K562 (cell line): ENCODE measurements at regions not wholly inside any gene's neighbourhood (a gene's known extent, or its start where the extent isn't known, plus 50 kb on each side); places are given as distances from the start of the nearest gene placed in this dataset.

Source experiments
- ATAC-seq: fragments of 200-7000 bp; cut with Tn5 transposase; 3 replicates; pipeline ENCODE4 v1.9.1; 2020; ENCODE audit warnings: moderate library complexity
- BruUV-seq: library from RNA; stranded (reverse); fragments of 400-500 nt; replicated peaks from 2 replicates; lab custom pipeline; 2021; lab: Mats Ljungman, UMichigan
- CTCF ChIA-PET: fragments of 300-600 bp; formaldehyde crosslinking; extraction: SDS; loops from one replicate; lab custom pipeline; 2021; ENCODE audit warnings: low intra/inter-chr PET ratio; lab: Yijun Ruan, JAX
- POLR2A ChIA-PET: fragments of 300-600, 350-650 bp; sonication (Branson Sonifier 250); formaldehyde crosslinking; extraction: SDS; loops from one replicate; lab custom pipeline; 2021; ENCODE audit warnings: antibody characterized with exemption, inconsistent platforms; lab: Yijun Ruan, JAX
- DNase-seq, 4 experiments: peaks; one replicate each; pipeline versions ENCODE4 v3.0.0 to v3.0.0-alpha.2; 2011 to 2018; ENCODE audit warnings: low spot score in 3 of 4, mixed read lengths in 3 of 4; ENCODE audit errors: extremely low read depth in 1 of 4
- FAIRE-seq: peaks from 2 replicates; lab custom pipeline; 2011; peaks lifted over from hg19 to GRCh38; lab: Jason Lieb, UNC
- H2AFZ ChIP-seq: 2 replicates; pipeline ENCODE4 v1.6.0; 2011; ENCODE audit warnings: low read depth, low read length, control low read depth, inconsistent platforms
- H3K27ac ChIP-seq: fragments of 200-600 bp; 3 replicates; pipeline ENCODE4 v1.8.0; 2011; ENCODE audit warnings: low read depth, mild to moderate bottlenecking, control low read depth, inconsistent platforms, low read length, moderate library complexity, mixed read lengths; ENCODE audit errors: extremely low read depth
- H3K27me3 ChIP-seq, 2 experiments: fragments of 300-600 bp in 1 of 2; 2 replicates in 1 of 2; 3 replicates in 1 of 2; pipeline versions ENCODE4 v1.6.0 to v1.8.0; 2011; ENCODE audit warnings: inconsistent platforms in 2 of 2, low read length in 2 of 2, mild to moderate bottlenecking in 1 of 2, mixed read lengths in 1 of 2, moderate library complexity in 1 of 2; ENCODE audit not compliant: control insufficient read depth in 2 of 2, insufficient read depth in 2 of 2
- H3K36me3 ChIP-seq: fragments of 300-600 bp; 3 replicates; pipeline ENCODE4 v1.8.0; 2011; ENCODE audit warnings: mild to moderate bottlenecking, low read length, inconsistent platforms; ENCODE audit not compliant: control insufficient read depth, insufficient read depth
- H3K4me1 ChIP-seq, 2 experiments: fragments of 200-600 bp in 1 of 2; replicated peaks in 1 of 2; 2 replicates in 1 of 2; 3 replicates in 1 of 2; pipeline versions ENCODE4 v1.5.1 to v1.8.0; 2011; ENCODE audit warnings: inconsistent platforms in 2 of 2, low read length in 2 of 2, mild to moderate bottlenecking in 1 of 2, mixed read lengths in 1 of 2, moderate library complexity in 1 of 2; ENCODE audit not compliant: control insufficient read depth in 2 of 2, insufficient read depth in 2 of 2
- H3K4me2 ChIP-seq: 2 replicates; pipeline ENCODE4 v1.6.1; 2011; ENCODE audit warnings: low read length, control low read depth, inconsistent platforms, mixed read lengths; ENCODE audit not compliant: insufficient read depth
- H3K4me3 ChIP-seq: fragments of 200-600 bp; sonication (generic), shearing (Covaris generic); 2 replicates; pipeline ENCODE4 v1.5.1; 2016; ENCODE audit warnings: control low read depth, inconsistent platforms
- H3K79me2 ChIP-seq: fragments of 200-600 bp; 3 replicates; pipeline ENCODE4 v1.8.0; 2011; ENCODE audit warnings: low read length, inconsistent platforms; ENCODE audit not compliant: control insufficient read depth, insufficient read depth
- H3K9ac ChIP-seq, 2 experiments: 2 replicates each; pipeline versions ENCODE4 v1.6.0 to v1.6.1; 2011; ENCODE audit warnings: low read depth in 2 of 2, low read length in 2 of 2, control low read depth in 1 of 2, inconsistent platforms in 1 of 2, mild to moderate bottlenecking in 1 of 2, mixed read lengths in 1 of 2; ENCODE audit not compliant: insufficient read depth in 1 of 2
- H3K9me1 ChIP-seq: one replicate; pipeline ENCODE4 v1.6.0; 2011; ENCODE audit warnings: inconsistent platforms, mild to moderate bottlenecking, low read length, moderate library complexity; ENCODE audit not compliant: control insufficient read depth, insufficient read depth
- H3K9me3 ChIP-seq: replicated peaks from 2 replicates; pipeline ENCODE4 v1.5.1; 2011; ENCODE audit warnings: low read depth, low read length, inconsistent platforms; ENCODE audit not compliant: control insufficient read depth, insufficient read depth
- H4K20me1 ChIP-seq: replicated peaks from 2 replicates; pipeline ENCODE4 v1.6.1; 2011; ENCODE audit warnings: low read length, inconsistent platforms, mixed read lengths; ENCODE audit not compliant: control insufficient read depth, insufficient read depth
- BMI1 ChIP-seq: fragments of 150-350 bp; IDR thresholded peaks from 2 replicates; pipeline ENCODE4 v1.6.1; 2014; ENCODE audit warnings: low read length
- CBFB ChIP-seq: sonication (generic); formaldehyde crosslinking; IDR thresholded peaks from 2 replicates; pipeline ENCODE4 v1.4.0; 2020; ENCODE audit warnings: mild to moderate bottlenecking, missing genetic modification reagents
- CBX5 ChIP-seq: IDR thresholded peaks from 2 replicates; pipeline ENCODE4 v1.6.1; 2014; ENCODE audit warnings: low read depth, borderline replicate concordance
- FOXJ3 ChIP-seq: sonication (generic); formaldehyde crosslinking; IDR thresholded peaks from 2 replicates; pipeline ENCODE4 v1.4.0; 2020; ENCODE audit warnings: mild to moderate bottlenecking, missing genetic modification reagents
- GABPA ChIP-seq: fragments of 200-800 bp; sonication (Bioruptor generic); conservative IDR thresholded peaks from 2 replicates; pipeline ENCODE4 v1.6.1; 2016; ENCODE audit warnings: low read depth, missing genetic modification characterization, missing compliant biosample characterization
- GTF2E2 ChIP-seq: fragments of 200-800 bp; sonication (Bioruptor generic); IDR thresholded peaks from 2 replicates; pipeline ENCODE4 v1.6.1; 2016; ENCODE audit warnings: missing genetic modification characterization, missing compliant biosample characterization
- JUN ChIP-seq, 2 experiments: sonication (generic) in 1 of 2; formaldehyde crosslinking in 1 of 2; IDR thresholded peaks; 2 replicates each; pipeline versions ENCODE4 v1.6.1 to v1.8.0; 2012 to 2022; ENCODE audit warnings: borderline replicate concordance in 2 of 2, mild to moderate bottlenecking in 2 of 2, improper control_type of control experiment in 1 of 2, low read depth in 1 of 2, low read length in 1 of 2, missing genetic modification reagents in 1 of 2
- MEF2D ChIP-seq: conservative IDR thresholded peaks from 2 replicates; pipeline ENCODE4 v1.6.1; 2016; ENCODE audit warnings: low read depth, missing genetic modification characterization, missing compliant biosample characterization
- MTA2 ChIP-seq: fragments of 450-650 bp; IDR thresholded peaks from 2 replicates; pipeline ENCODE4 v1.6.1; 2016; ENCODE audit warnings: low read depth
- NBN ChIP-seq: fragments of 450-650 bp; IDR thresholded peaks from 2 replicates; pipeline ENCODE4 v1.6.1; 2016; ENCODE audit warnings: low read depth, mild to moderate bottlenecking
- NR2C2 ChIP-seq, 2 experiments: fragments of 200-800 bp in 1 of 2; sonication (Bioruptor generic) in 1 of 2; sonication (generic) in 1 of 2; formaldehyde crosslinking in 1 of 2; IDR thresholded peaks; 2 replicates each; pipeline versions ENCODE4 v1.6.1 to v1.8.0; 2016 to 2022; ENCODE audit warnings: mild to moderate bottlenecking in 1 of 2, missing compliant biosample characterization in 1 of 2, missing genetic modification characterization in 1 of 2, missing genetic modification reagents in 1 of 2
- ZBTB7A ChIP-seq: IDR thresholded peaks from 2 replicates; pipeline ENCODE4 v1.6.1; 2011; ENCODE audit warnings: low read depth, mild to moderate bottlenecking, low read length, moderate library complexity, borderline replicate concordance; ENCODE audit not compliant: control insufficient read depth
- ZNF146 ChIP-seq: IDR thresholded peaks from one replicate; pipeline ENCODE4 v1.6.1; 2018; ENCODE audit warnings: missing compliant biosample characterization; ENCODE audit not compliant: unreplicated experiment
- WGBS: fragments of 100-300 bp; shearing (Covaris generic); methylation state at CpG from one replicate; pipeline ENCODE4 v1.1.6; 2016; ENCODE audit warnings: low coverage, mixed read lengths; ENCODE audit not compliant: insufficient coverage; ENCODE audit errors: missing lambda C conversion rate; 5-methylcytosine and 5-hydroxymethylcytosine counted together
- in situ Hi-C: fragments of 300-500 bp; cut with MboI; formaldehyde crosslinking; loops from 4 replicates; pipeline ENCODE4 v1.15.0; 2018; ENCODE audit warnings: inconsistent platforms, mixed read lengths
- intact Hi-C: fragments of 100-400 bp; cut with micrococcal nuclease; formaldehyde crosslinking; loops from 2 replicates; pipeline ENCODE4 v1.14.2; 2022
- TF ChIP-seq, protein P1 (sequence below): fragments of 450-650 bp; formaldehyde crosslinking; IDR thresholded peaks from 2 replicates; pipeline ENCODE4 v1.4.0; 2020; ENCODE audit warnings: mild to moderate bottlenecking, moderate library complexity
- TF ChIP-seq, protein P2 (sequence below): fragments of 150-350 bp; conservative IDR thresholded peaks from 2 replicates; pipeline ENCODE4 v1.6.1; 2014; ENCODE audit warnings: low read length
- TF ChIP-seq, protein P3 (sequence below): fragments of 250-450 bp; sonication (Bioruptor Pico); IDR thresholded peaks from 2 replicates; pipeline ENCODE4 v1.8.0; 2021; ENCODE audit warnings: mild to moderate bottlenecking, moderate library complexity

DNA sequence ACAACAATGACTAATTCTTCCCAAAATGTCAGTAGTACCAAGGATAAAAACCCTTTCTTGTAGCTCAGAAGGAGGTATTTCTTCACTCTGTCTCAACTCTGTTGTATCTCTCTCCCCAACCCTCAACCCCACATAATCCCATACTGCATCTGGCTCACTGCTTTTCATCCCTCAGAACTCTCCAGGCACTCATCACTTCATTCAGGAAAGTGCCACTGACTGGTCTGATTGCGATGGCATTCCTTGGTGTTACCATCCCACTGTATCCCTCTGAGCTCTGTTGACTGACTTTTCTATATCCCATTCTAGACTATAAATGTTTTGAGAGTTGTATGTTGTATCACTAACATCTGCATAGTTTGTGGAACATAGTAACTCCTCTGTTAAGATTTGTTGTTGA is 483.5 kb upstream of the ADGRL2 start (continued):
- TF ChIP-seq, protein P1, sequence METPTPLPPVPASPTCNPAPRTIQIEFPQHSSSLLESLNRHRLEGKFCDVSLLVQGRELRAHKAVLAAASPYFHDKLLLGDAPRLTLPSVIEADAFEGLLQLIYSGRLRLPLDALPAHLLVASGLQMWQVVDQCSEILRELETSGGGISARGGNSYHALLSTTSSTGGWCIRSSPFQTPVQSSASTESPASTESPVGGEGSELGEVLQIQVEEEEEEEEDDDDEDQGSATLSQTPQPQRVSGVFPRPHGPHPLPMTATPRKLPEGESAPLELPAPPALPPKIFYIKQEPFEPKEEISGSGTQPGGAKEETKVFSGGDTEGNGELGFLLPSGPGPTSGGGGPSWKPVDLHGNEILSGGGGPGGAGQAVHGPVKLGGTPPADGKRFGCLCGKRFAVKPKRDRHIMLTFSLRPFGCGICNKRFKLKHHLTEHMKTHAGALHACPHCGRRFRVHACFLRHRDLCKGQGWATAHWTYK = no peak
- TF ChIP-seq, protein P2, sequence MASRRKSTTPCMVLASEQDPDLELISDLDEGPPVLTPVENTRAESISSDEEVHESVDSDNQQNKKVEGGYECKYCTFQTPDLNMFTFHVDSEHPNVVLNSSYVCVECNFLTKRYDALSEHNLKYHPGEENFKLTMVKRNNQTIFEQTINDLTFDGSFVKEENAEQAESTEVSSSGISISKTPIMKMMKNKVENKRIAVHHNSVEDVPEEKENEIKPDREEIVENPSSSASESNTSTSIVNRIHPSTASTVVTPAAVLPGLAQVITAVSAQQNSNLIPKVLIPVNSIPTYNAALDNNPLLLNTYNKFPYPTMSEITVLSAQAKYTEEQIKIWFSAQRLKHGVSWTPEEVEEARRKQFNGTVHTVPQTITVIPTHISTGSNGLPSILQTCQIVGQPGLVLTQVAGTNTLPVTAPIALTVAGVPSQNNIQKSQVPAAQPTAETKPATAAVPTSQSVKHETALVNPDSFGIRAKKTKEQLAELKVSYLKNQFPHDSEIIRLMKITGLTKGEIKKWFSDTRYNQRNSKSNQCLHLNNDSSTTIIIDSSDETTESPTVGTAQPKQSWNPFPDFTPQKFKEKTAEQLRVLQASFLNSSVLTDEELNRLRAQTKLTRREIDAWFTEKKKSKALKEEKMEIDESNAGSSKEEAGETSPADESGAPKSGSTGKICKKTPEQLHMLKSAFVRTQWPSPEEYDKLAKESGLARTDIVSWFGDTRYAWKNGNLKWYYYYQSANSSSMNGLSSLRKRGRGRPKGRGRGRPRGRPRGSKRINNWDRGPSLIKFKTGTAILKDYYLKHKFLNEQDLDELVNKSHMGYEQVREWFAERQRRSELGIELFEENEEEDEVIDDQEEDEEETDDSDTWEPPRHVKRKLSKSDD = no peak
- TF ChIP-seq JUN (IDR thresholded peaks at IDR 0.05; ENCODE audit: borderline replicate concordance, low read depth, low read length) (no peak), JUN (CRISPR knock-in tag; IDR thresholded peaks at IDR 0.05; ENCODE audit: borderline replicate concordance) (no peak)

DNA sequence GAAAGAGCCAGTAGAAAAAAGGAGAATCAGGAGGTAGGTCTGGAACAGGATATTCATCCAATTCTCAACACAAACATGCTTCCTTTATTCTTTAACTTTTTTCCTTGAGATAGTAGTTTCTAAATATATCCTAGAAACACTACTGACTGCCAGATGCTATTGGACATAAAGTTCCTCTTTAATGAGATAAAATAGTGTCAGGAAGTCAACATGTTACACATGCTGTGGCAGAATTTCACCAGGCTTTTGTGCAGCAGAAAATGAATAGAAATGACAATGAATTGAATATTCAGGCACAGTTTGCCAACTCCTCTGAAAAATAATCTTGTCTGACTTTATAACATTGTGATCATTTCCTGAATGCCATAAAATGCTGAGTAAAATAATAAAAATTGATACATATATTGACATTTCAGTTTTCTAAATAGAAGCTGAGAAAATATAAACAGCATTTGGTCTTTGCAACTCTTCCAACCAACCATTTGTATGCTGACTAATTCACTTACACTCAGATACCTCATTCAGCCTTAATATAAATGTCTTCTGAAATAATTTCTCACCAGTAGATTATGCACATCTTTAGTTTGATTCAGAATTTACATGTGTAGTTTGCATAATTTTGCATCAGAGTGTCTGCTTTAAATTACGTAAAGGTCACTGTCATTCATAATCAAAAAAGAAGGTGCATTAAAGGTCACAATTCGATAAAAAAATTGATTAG is 486.1 kb upstream of the ADGRL2 start:
- intact Hi-C loops (no loop called here), in situ Hi-C loops (no loop called here)
- Histone ChIP-seq H4K20me1 (no peaks in the 10 kb centered on the region), H3K27ac (no peak overlapping the region), H3K36me3 (no peaks in the 10 kb centered on the region), H3K27me3 (no peaks in the 10 kb centered on the region), H3K79me2 (no peaks in the 10 kb centered on the region), H3K9ac (no peak overlapping the region), H3K9me3 (no peaks in the 10 kb centered on the region), H3K4me1 (no peaks in the 10 kb centered on the region), H2AFZ (no peak overlapping the region), H3K9me1 (no peaks in the 10 kb centered on the region), H3K4me2 (no peak overlapping the region), H3K4me3 (no peak overlapping the region)
- no peak for FAIRE-seq
- DNase-seq = no peak
- POLR2A ChIA-PET = no interaction called here
- CTCF ChIA-PET = no interaction called here
- BruUV-seq = no TSS peak
- no peak for ATAC-seq
- WGBS = 0% methylated on average over 2 of the region's 2 CpGs
- TF ChIP-seq CBFB (CRISPR knock-in tag) = no peak
- TF ChIP-seq ZNF146 = no peak
- no peak for TF ChIP-seq BMI1
- no peak for TF ChIP-seq NBN
- TF ChIP-seq MEF2D (tag) = no peak
- TF ChIP-seq, protein P3, sequence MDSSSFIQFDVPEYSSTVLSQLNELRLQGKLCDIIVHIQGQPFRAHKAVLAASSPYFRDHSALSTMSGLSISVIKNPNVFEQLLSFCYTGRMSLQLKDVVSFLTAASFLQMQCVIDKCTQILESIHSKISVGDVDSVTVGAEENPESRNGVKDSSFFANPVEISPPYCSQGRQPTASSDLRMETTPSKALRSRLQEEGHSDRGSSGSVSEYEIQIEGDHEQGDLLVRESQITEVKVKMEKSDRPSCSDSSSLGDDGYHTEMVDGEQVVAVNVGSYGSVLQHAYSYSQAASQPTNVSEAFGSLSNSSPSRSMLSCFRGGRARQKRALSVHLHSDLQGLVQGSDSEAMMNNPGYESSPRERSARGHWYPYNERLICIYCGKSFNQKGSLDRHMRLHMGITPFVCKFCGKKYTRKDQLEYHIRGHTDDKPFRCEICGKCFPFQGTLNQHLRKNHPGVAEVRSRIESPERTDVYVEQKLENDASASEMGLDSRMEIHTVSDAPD (CRISPR knock-in tag) = no peak
- no peak for TF ChIP-seq FOXJ3
- TF ChIP-seq GABPA (tag) = no peak
- TF ChIP-seq ZBTB7A = no peak
- no peak for TF ChIP-seq CBX5
- no peak for TF ChIP-seq GTF2E2
- TF ChIP-seq NR2C2 (CRISPR knock-in tag; IDR thresholded peaks at IDR 0.05) = no peak
- TF ChIP-seq NR2C2 (tag; IDR thresholded peaks at IDR 0.05) = no peak
- TF ChIP-seq MTA2 = no peak
